Activated naive CD4-positive, alpha-beta T cell treated with anti-CD3 and anti-CD28 coated beads, Interleukin-2, amount 50 U/mL, for 72 hours (primary cell): ENCODE measurements at regions not wholly inside any gene's neighbourhood (a gene's known extent, or its start where the extent isn't known, plus 50 kb on each side); places are given as distances from the start of the nearest gene placed in this dataset.
"Not testable (repeated sequence)": the region's sequence is repeated elsewhere in the genome, so short reads cannot be mapped to it uniquely, and the experiment has no call there.

Experiments
- ATAC-seq, 2 donors: fragments of 150-1000 bp; cut with Tn5 transposase; 2 replicates each; pipeline ENCODE4 v1.10.0; 2021; ENCODE audit warnings: mild to moderate bottlenecking in 2 of 2, moderate library complexity in 2 of 2
- DNase-seq, 2 donors: peaks; one replicate each; pipeline ENCODE4 v3.0.0; 2021 to 2022; ENCODE audit warnings: low spot score in 2 of 2
- H3K27ac Mint-ChIP-seq, 2 donors: one replicate each; pipeline ENCODE4 v1.8.0; 2022; ENCODE audit warnings: mild to moderate bottlenecking in 2 of 2, mixed read lengths in 2 of 2
- H3K36me3 Mint-ChIP-seq, 2 donors: one replicate each; pipeline ENCODE4 v1.8.0; 2022; ENCODE audit warnings: mixed read lengths in 2 of 2
- H3K9me3 Mint-ChIP-seq, 2 donors: one replicate each; pipeline ENCODE4 v1.8.0; 2022; ENCODE audit warnings: mixed read lengths in 2 of 2

GRCh38 chr4:59759082-59759825 is 1440.9 kb upstream of the ADGRL3 start:
- Mint-ChIP-seq H3K27ac (no peak overlapping the region), H3K36me3 (peaks cover 0 to 5% of the 10 kb centered on the region in 2 donors), H3K9me3 (peaks cover 32 to 35% of the 10 kb centered on the region in 2 donors)
- ATAC-seq (no peak), DNase-seq (no peak)

GRCh38 chr4:59762344-59762743 is 1437.8 kb upstream of the ADGRL3 start:
- DNase-seq, result no peak
- no peak for ATAC-seq
- no peak overlapping the region for H3K27ac Mint-ChIP-seq
- H3K36me3 Mint-ChIP-seq, result peaks cover 0 to 5% of the 10 kb centered on the region in 2 donors
- H3K9me3 Mint-ChIP-seq, result peaks cover 24 to 26% of the 10 kb centered on the region in 2 donors

GRCh38 chr4:59770601-59771264 is 1429.4 kb upstream of the ADGRL3 start:
- Mint-ChIP-seq H3K27ac (no peak overlapping the region), H3K36me3 (no peaks in the 10 kb centered on the region), H3K9me3 (peaks cover 6 to 9% of the 10 kb centered on the region in 2 donors)
- ATAC-seq, result no peak
- DNase-seq, result no peak

GRCh38 chr4:59772641-59773139 is 1427.4 kb upstream of the ADGRL3 start:
- Mint-ChIP-seq H3K27ac (no peak overlapping the region), H3K36me3 (no peaks in the 10 kb centered on the region), H3K9me3 (peaks cover 6 to 9% of the 10 kb centered on the region in 2 donors)
- ATAC-seq, result no peak
- DNase-seq, result no peak

DNA sequence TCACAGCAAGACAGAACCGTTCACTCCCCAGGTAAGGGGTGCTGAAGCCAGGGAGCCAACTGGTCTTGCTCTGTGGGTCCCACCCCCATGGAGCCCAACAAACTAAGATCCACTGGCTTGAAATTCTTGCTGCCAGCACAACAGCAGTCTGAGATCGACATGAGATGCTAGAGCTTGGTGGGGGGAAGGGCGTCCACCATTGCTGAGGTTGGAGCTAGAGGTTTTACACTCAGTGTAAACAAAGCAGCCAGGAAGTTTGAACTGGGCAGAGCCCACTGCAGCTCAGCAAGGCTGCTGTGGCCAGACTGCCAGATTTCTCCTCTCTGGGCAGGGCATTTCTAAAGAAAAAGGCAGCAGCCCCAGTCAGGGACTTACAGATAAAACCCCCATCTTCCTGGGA is 1419.9 kb upstream of the ADGRL3 start:
- DNase-seq, ATAC-seq, H3K36me3 Mint-ChIP-seq, H3K27ac Mint-ChIP-seq: not testable (repeated sequence)
- peaks cover 28% of the 10 kb centered on the region in 2 donors for H3K9me3 Mint-ChIP-seq

- Mint-ChIP-seq H3K9me3 (peaks cover 17 to 28% of the 10 kb centered on the region in 2 donors), H3K36me3 (peaks cover 0 to 11% of the 10 kb centered on the region in 2 donors)
- ATAC-seq, result no peak
Observed at GRCh38 chr4:59805176-59805575, 1395.0 kb upstream of the ADGRL3 start.

DNA sequence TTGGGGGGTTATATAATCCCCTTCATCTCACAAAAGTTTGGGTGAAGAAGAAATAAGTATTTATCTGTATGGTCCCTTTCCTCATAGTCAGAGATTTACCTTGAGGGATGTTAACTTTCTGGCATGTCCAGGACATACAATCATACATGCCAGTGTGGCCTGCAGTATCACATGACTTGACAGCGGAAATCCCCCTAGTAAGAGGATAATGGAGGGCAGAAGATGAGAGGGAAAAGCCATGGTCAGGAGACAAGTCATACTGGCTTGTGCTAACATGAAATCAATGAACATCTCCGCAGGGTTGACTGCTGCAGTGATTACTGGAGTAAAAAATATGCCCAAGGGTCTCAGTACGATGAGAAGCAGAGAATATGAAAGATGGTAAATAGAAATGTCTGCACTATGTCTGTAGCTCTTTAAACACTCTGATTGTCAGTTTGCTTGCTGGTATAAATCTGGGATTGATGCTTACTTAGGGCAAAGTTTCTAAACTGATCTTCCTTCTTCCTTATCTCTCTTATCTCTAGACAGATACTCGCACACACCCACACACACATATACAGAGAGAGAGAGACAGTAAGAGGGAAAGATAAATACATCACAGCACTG is 1385.6 kb upstream of the ADGRL3 start:
- DNase-seq, result no peak
- H3K27ac Mint-ChIP-seq, result no peak overlapping the region
- no peak for ATAC-seq
- no peaks in the 10 kb centered on the region for H3K36me3 Mint-ChIP-seq
- peaks cover 4 to 5% of the 10 kb centered on the region in 2 donors for H3K9me3 Mint-ChIP-seq

More at GRCh38 chr4:59805176-59805575, 1395.0 kb upstream of the ADGRL3 start:
- DNase-seq, result no peak
- no peak overlapping the region for H3K27ac Mint-ChIP-seq

- ATAC-seq (no peak), DNase-seq (no peak)
- Mint-ChIP-seq H3K9me3 (peaks cover 4 to 5% of the 10 kb centered on the region in 2 donors), H3K27ac (no peak overlapping the region), H3K36me3 (no peaks in the 10 kb centered on the region)
Observed at GRCh38 chr4:59818656-59819055, 1381.5 kb upstream of the ADGRL3 start.

DNA sequence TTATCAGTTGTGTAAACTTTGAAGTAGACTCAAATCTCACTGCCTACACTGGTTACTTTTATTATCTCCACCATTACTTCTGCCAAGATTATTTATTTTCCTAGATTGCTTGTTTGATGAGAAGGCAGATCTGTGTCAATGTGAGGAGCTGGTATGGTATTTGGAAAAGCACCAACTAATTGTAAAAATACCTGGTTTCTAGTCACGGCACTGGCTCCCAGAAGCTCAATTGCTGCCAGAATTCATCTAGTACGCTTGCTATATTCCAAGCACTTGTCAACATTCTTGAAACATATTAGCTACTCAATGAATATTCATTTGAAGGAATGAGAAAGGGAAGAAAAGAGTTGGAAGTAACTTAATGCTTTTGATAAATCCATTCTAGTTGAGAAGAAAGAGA is 1376.8 kb upstream of the ADGRL3 start:
- Mint-ChIP-seq H3K27ac (no peak overlapping the region), H3K9me3 (peaks cover 5 to 11% of the 10 kb centered on the region in 2 donors), H3K36me3 (no peaks in the 10 kb centered on the region)
- no peak for ATAC-seq
- DNase-seq, result no peak

DNA sequence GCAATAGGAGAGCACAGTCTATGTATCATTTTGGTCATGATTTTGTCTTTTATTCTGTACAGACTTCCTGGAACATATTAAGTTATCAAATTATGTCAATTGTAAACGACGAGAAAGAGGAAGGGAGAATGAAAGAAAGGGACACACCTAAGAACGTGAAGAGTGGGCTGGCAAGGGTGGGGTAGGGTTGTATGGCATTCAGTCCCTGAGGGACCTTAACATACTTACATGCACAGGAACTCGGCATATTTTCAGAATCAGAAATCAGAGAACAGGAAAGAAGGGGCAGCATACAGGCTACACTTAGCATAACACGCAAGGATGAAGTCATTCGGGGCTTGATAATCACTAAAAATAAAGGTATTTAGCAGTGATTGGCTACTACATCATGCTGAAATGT is 1375.0 kb upstream of the ADGRL3 start:
- no peak for DNase-seq
- peaks cover 5 to 14% of the 10 kb centered on the region in 2 donors for H3K9me3 Mint-ChIP-seq
- ATAC-seq, result no peak
- H3K27ac Mint-ChIP-seq, result no peak overlapping the region
- H3K36me3 Mint-ChIP-seq, result no peaks in the 10 kb centered on the region

DNA sequence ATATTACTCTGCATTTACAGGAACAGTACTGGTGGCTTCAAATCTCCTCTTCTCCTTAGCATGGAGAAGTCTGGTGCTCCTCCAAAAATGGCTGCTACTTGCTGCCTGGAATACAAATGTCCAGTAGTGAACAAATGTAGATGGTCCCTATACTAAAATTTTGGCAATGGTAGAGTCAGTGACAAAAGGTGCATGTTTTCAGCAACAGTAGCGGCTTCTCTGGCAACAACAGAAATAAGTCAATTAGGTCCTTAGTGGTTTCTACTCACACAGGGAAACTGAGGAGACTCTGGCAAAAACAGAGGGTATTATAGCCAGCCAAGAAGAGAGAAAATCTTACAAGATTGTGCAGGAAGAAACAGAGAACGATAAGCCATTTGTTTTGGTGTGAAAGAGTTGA is 1368.4 kb upstream of the ADGRL3 start:
- H3K27ac Mint-ChIP-seq, result no peak overlapping the region
- H3K9me3 Mint-ChIP-seq, result peaks cover 0 to 14% of the 10 kb centered on the region in 2 donors
- ATAC-seq, result no peak
- no peaks in the 10 kb centered on the region for H3K36me3 Mint-ChIP-seq
- no peak for DNase-seq

- H3K27ac Mint-ChIP-seq, result no peak overlapping the region
- H3K9me3 Mint-ChIP-seq, result peaks cover 0 to 6% of the 10 kb centered on the region in 2 donors
- no peaks in the 10 kb centered on the region for H3K36me3 Mint-ChIP-seq
- no peak for ATAC-seq
- DNase-seq, result no peak
Observed at GRCh38 chr4:59834943-59835342, 1365.2 kb upstream of the ADGRL3 start.

GRCh38 chr4:59837751-59838150 is 1362.4 kb upstream of the ADGRL3 start:
- Mint-ChIP-seq H3K27ac (no peak overlapping the region), H3K36me3 (no peaks in the 10 kb centered on the region), H3K9me3 (peaks cover 0 to 5% of the 10 kb centered on the region in 2 donors)
- no peak for DNase-seq
- ATAC-seq, result no peak

DNA sequence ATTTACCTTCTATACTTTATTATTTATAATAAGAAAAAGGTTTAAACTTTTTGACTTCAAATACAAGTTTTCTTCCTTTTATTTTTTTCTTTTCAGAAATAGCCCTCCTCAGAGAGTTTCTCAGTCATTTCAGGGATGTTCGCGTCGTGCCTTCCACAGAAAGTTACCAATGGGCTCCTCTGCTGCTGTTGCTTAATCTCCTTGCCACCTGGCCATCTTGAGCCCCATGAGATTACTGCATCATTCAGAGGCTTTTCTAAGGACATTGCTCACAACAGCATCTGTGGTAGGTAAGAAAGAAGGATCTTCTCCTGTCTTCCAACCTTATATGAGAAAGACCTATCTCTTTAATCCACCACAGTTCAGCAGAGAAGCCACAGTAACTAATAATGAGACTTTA is 1361.9 kb upstream of the ADGRL3 start:
- no peak overlapping the region for H3K27ac Mint-ChIP-seq
- ATAC-seq (no peak), DNase-seq (no peak)
- H3K9me3 Mint-ChIP-seq, result peaks cover 0 to 7% of the 10 kb centered on the region in 2 donors
- no peaks in the 10 kb centered on the region for H3K36me3 Mint-ChIP-seq

GRCh38 chr4:59841698-59842097 is 1358.4 kb upstream of the ADGRL3 start:
- ATAC-seq (no peak), DNase-seq (no peak)
- Mint-ChIP-seq H3K27ac (no peak overlapping the region), H3K9me3 (peaks cover 11 to 24% of the 10 kb centered on the region in 2 donors), H3K36me3 (peaks cover 0 to 9% of the 10 kb centered on the region in 2 donors)

DNA sequence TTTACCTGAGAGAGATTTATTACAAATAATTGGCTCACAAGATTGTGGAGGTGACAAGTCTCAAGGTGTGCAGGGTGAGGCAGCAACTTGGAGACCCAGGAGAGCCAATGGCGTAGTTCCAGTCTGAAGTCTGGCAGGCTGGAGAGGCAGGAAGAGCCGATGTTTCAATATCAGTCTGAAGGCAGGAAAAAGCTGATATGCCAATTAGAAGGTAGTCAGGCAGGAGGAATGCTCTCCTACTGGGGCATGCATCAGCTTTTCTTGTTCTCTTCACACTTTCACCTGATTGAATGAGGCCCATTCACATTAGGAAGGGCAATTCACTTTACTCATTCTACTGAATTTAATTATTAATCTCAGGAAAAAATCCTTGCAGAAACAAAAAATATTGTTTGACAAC is 1351.7 kb upstream of the ADGRL3 start:
- Mint-ChIP-seq H3K27ac (no peak overlapping the region), H3K36me3 (peaks cover 0 to 9% of the 10 kb centered on the region in 2 donors), H3K9me3 (peaks cover 15 to 16% of the 10 kb centered on the region in 2 donors)
- DNase-seq, result no peak
- ATAC-seq, result no peak

DNA sequence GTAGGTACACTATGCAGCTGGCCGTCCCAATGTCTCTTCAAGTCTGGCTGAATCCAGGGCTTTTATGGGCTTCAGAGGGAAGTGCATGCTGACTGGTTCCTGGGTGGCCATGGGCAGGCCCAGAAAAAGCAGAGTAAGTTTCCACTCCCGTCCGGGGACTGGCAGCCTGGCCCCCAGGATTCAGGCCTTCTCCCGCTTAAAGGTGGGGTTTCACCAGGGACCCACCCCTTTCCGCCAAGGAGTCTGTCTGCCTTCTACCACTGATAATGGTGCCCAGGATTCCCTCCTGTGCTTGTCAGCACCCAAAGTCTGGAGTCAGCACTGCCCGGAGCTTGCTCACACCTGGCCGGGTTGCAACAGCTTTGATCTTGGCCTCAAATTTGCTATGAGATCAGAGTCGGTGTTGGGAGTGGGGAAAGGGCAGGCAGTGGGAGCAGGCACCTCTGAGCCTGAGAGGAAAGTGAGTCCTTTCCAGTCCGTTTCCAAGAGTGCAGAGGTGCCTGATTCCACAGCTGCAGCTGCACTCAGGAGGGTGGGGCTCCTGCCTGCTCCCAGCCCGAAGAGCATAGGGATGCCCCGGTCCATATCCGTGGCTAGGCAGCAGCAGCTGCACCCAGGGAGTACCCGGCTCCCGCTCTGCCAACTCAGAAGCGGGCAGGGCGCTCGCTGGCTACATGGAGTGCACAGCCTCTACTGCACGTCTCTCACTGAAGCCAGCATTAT is 1344.3 kb upstream of the ADGRL3 start:
- ATAC-seq (no peak), DNase-seq (no peak)
- H3K9me3 Mint-ChIP-seq, result peaks cover 2 to 5% of the 10 kb centered on the region in 2 donors
- H3K27ac Mint-ChIP-seq, result no peak overlapping the region
- no peaks in the 10 kb centered on the region for H3K36me3 Mint-ChIP-seq
